Osteocyte (in vitro differentiated cells): ENCODE measurements at regions not wholly inside any gene's neighbourhood (a gene's known extent, or its start where the extent isn't known, plus 50 kb on each side); places are given as distances from the start of the nearest gene placed in this dataset.

ENCODE experiments used
- DNase-seq: peaks from one replicate; pipeline ENCODE4 v3.0.0; 2021; ENCODE audit warnings: mixed read lengths; ENCODE audit not compliant: unreplicated experiment; ENCODE audit errors: extremely low spot score
- H3K27ac Mint-ChIP-seq: one replicate; pipeline ENCODE4 v1.8.0; 2021; ENCODE audit warnings: mild to moderate bottlenecking, mixed read lengths; ENCODE audit not compliant: unreplicated experiment
- H3K27me3 Mint-ChIP-seq: one replicate; pipeline ENCODE4 v1.8.0; 2021; ENCODE audit warnings: mixed read lengths; ENCODE audit not compliant: unreplicated experiment
- H3K36me3 Mint-ChIP-seq: one replicate; pipeline ENCODE4 v1.8.0; 2021; ENCODE audit warnings: mixed read lengths; ENCODE audit not compliant: unreplicated experiment
- H3K4me1 Mint-ChIP-seq: one replicate; pipeline ENCODE4 v1.8.0; 2021; ENCODE audit warnings: mixed read lengths; ENCODE audit not compliant: unreplicated experiment
- H3K4me3 Mint-ChIP-seq: one replicate; pipeline ENCODE4 v1.8.0; 2021; ENCODE audit warnings: mild to moderate bottlenecking, moderate library complexity, mixed read lengths; ENCODE audit not compliant: unreplicated experiment
- H3K9me3 Mint-ChIP-seq: one replicate; pipeline ENCODE4 v1.8.0; 2021; ENCODE audit warnings: mixed read lengths; ENCODE audit not compliant: unreplicated experiment
- CTCF ChIP-seq: fragments of 200-600 bp; sonication (generic); IDR thresholded peaks from 2 replicates; pipeline ENCODE4 v1.5.0; 2021; ENCODE audit warnings: antibody characterized with exemption, mild to moderate bottlenecking, moderate library complexity

GRCh38 chr13:82717249-82717648 is 1165.0 kb downstream of the SLITRK1 start:
- Mint-ChIP-seq H3K4me3 (no peak overlapping the region), H3K4me1 (peaks cover 12% of the 10 kb centered on the region), H3K36me3 (no peaks in the 10 kb centered on the region), H3K27ac (no peak overlapping the region), H3K9me3 (no peaks in the 10 kb centered on the region), H3K27me3 (no peaks in the 10 kb centered on the region)
- TF ChIP-seq CTCF, result no peak
- no peak for DNase-seq

GRCh38 chr13:82713687-82714405 is 1168.4 kb downstream of the SLITRK1 start:
- H3K4me3 Mint-ChIP-seq, result no peak overlapping the region
- H3K4me1 Mint-ChIP-seq, result peaks cover 12% of the 10 kb centered on the region
- no peaks in the 10 kb centered on the region for H3K9me3 Mint-ChIP-seq
- H3K27ac Mint-ChIP-seq, result no peak overlapping the region
- H3K27me3 Mint-ChIP-seq, result no peaks in the 10 kb centered on the region
- no peak for TF ChIP-seq CTCF
- no peak for DNase-seq
- no peaks in the 10 kb centered on the region for H3K36me3 Mint-ChIP-seq

GRCh38 chr13:82702513-82702912 is 1179.8 kb downstream of the SLITRK1 start:
- no peaks in the 10 kb centered on the region for H3K27me3 Mint-ChIP-seq
- no peak overlapping the region for H3K4me3 Mint-ChIP-seq
- H3K4me1 Mint-ChIP-seq, result no peaks in the 10 kb centered on the region
- no peak for TF ChIP-seq CTCF
- H3K27ac Mint-ChIP-seq, result no peak overlapping the region
- H3K36me3 Mint-ChIP-seq, result no peaks in the 10 kb centered on the region
- DNase-seq, result no peak
- H3K9me3 Mint-ChIP-seq, result no peaks in the 10 kb centered on the region

GRCh38 chr13:82701020-82701419 is 1181.3 kb downstream of the SLITRK1 start:
- Mint-ChIP-seq H3K36me3 (no peaks in the 10 kb centered on the region), H3K27ac (no peak overlapping the region), H3K4me1 (no peaks in the 10 kb centered on the region), H3K4me3 (no peak overlapping the region), H3K9me3 (no peaks in the 10 kb centered on the region), H3K27me3 (no peaks in the 10 kb centered on the region)
- no peak for DNase-seq
- no peak for TF ChIP-seq CTCF

GRCh38 chr13:82698941-82699340 is 1183.3 kb downstream of the SLITRK1 start:
- TF ChIP-seq CTCF, result no peak
- Mint-ChIP-seq H3K27ac (no peak overlapping the region), H3K9me3 (no peaks in the 10 kb centered on the region), H3K4me3 (no peak overlapping the region), H3K4me1 (no peaks in the 10 kb centered on the region), H3K27me3 (no peaks in the 10 kb centered on the region), H3K36me3 (no peaks in the 10 kb centered on the region)
- DNase-seq, result no peak
